H1 (cell line): ENCODE measurements at regions not wholly inside any gene's neighbourhood (a gene's known extent, or its start where the extent isn't known, plus 50 kb on each side); places are given as distances from the start of the nearest gene placed in this dataset.

Experiments used
- CTCF ChIA-PET: fragments of 300-600 bp; sonication (Branson Sonifier 250); formaldehyde crosslinking; loops from one replicate; lab custom pipeline; 2021; ENCODE audit not compliant: partially characterized antibody; lab: Charles Lee
- POLR2A ChIA-PET: fragments of 300-600 bp; sonication (Branson Sonifier 250); formaldehyde crosslinking; loops from one replicate; lab custom pipeline; 2021; ENCODE audit warnings: inconsistent platforms; ENCODE audit not compliant: partially characterized antibody; lab: Charles Lee
- DNase-seq, 2 experiments: peaks; one replicate each; pipeline versions ENCODE4 v3.0.0 to v3.0.0-alpha.2; 2010 to 2022; ENCODE audit warnings: low spot score in 2 of 2, low read depth in 1 of 2, mixed read lengths in 1 of 2
- FAIRE-seq: peaks from 2 replicates; lab custom pipeline; 2011; peaks lifted over from hg19 to GRCh38; lab: Jason Lieb, UNC
- H2AFZ ChIP-seq: 2 replicates; pipeline ENCODE4 v1.8.1; 2012; ENCODE audit warnings: low read length, inconsistent platforms
- H2AK5ac ChIP-seq: 2 replicates; pipeline ENCODE4 v1.6.1; 2013; ENCODE audit warnings: low read depth, low read length
- H2BK120ac ChIP-seq: replicated peaks from 2 replicates; pipeline ENCODE3; 2013; ENCODE audit warnings: low read depth, low read length, inconsistent platforms
- H2BK12ac ChIP-seq: 2 replicates; pipeline ENCODE4 v1.6.1; 2013; ENCODE audit warnings: low read depth, low read length
- H2BK15ac ChIP-seq: 2 replicates; pipeline ENCODE4 v1.6.1; 2013; ENCODE audit warnings: low read length
- H2BK20ac ChIP-seq: 2 replicates; pipeline ENCODE4 v1.6.1; 2013; ENCODE audit warnings: low read length
- H2BK5ac ChIP-seq: 2 replicates; pipeline ENCODE4 v1.6.1; 2013; ENCODE audit warnings: low read depth, low read length
- H3K14ac ChIP-seq: 2 replicates; pipeline ENCODE4 v1.6.1; 2013; ENCODE audit warnings: inconsistent platforms; ENCODE audit not compliant: insufficient read length
- H3K18ac ChIP-seq: 2 replicates; pipeline ENCODE4 v1.6.1; 2013; ENCODE audit warnings: low read length; ENCODE audit errors: extremely low read depth
- H3K23ac ChIP-seq: 2 replicates; pipeline ENCODE4 v1.6.1; 2013; ENCODE audit warnings: inconsistent platforms; ENCODE audit not compliant: insufficient read length
- H3K23me2 ChIP-seq: 2 replicates; pipeline ENCODE4 v1.6.1; 2013; ENCODE audit warnings: low read depth, low read length
- H3K27ac ChIP-seq: 2 replicates; pipeline ENCODE4 v1.6.1; 2011; ENCODE audit warnings: low read depth, low read length, inconsistent platforms
- H3K27me3 ChIP-seq, 4 experiments: replicated peaks in 1 of 4; 1 replicate in 1 of 4; 2 replicates in 3 of 4; pipeline versions ENCODE4 v1.6.1 to v1.8.1; 2011 to 2013; ENCODE audit warnings: low read length in 3 of 4, mild to moderate bottlenecking in 3 of 4, inconsistent platforms in 2 of 4, mixed read lengths in 2 of 4, moderate library complexity in 1 of 4; ENCODE audit not compliant: control insufficient read depth in 3 of 4, insufficient read depth in 3 of 4; ENCODE audit errors: extremely low read depth in 1 of 4
- H3K36me3 ChIP-seq, 4 experiments: 2 replicates each; pipeline versions ENCODE4 v1.6.1 to v1.8.1; 2011 to 2013; ENCODE audit warnings: mild to moderate bottlenecking in 4 of 4, low read length in 3 of 4, moderate library complexity in 2 of 4, control low read depth in 1 of 4, inconsistent platforms in 1 of 4; ENCODE audit not compliant: insufficient read depth in 4 of 4, control insufficient read depth in 2 of 4
- H3K4ac ChIP-seq: replicated peaks from 2 replicates; pipeline ENCODE3; 2013; ENCODE audit warnings: low read length, low read depth, mixed read lengths, inconsistent platforms; ENCODE audit not compliant: insufficient read length
- H3K4me1 ChIP-seq, 4 experiments: replicated peaks in 1 of 4; 1 replicate in 1 of 4; 2 replicates in 3 of 4; pipeline versions ENCODE4 v1.6.1 to v1.8.1; 2011 to 2013; ENCODE audit warnings: low read length in 3 of 4, inconsistent platforms in 2 of 4, mixed read lengths in 1 of 4; ENCODE audit not compliant: insufficient read depth in 4 of 4, control insufficient read depth in 3 of 4
- H3K4me2 ChIP-seq, 2 experiments: 2 replicates each; pipeline versions ENCODE4 v1.6.1 to v1.8.1; 2011 to 2013; ENCODE audit warnings: low read depth in 2 of 2, low read length in 2 of 2, control low read depth in 1 of 2, inconsistent platforms in 1 of 2, mild to moderate bottlenecking in 1 of 2; ENCODE audit not compliant: insufficient read depth in 1 of 2
- H3K4me3 ChIP-seq, 4 experiments: fragments of 200-600, 300-600 bp in 1 of 4; sonication (generic), shearing (Covaris generic), sonication (Bioruptor Twin) in 1 of 4; 2 replicates each; pipeline versions ENCODE4 v1.5.1 to v1.8.1; 2011 to 2016; ENCODE audit warnings: low read length in 4 of 4, low read depth in 3 of 4, control low read depth in 2 of 4, inconsistent platforms in 2 of 4, mild to moderate bottlenecking in 2 of 4, mixed read lengths in 1 of 4, moderate library complexity in 1 of 4; ENCODE audit not compliant: insufficient read depth in 2 of 4; ENCODE audit errors: extremely low read depth in 1 of 4
- H3K56ac ChIP-seq: replicated peaks from 2 replicates; pipeline ENCODE3; 2013; ENCODE audit warnings: low read depth, mild to moderate bottlenecking, mixed read lengths, low read length, inconsistent platforms; ENCODE audit not compliant: insufficient read length
- H3K79me1 ChIP-seq: 2 replicates; pipeline ENCODE4 v1.6.1; 2013; ENCODE audit warnings: low read depth, low read length, control low read depth
- H3K79me2 ChIP-seq, 2 experiments: 2 replicates each; pipeline versions ENCODE4 v1.6.1 to v1.8.1; 2012 to 2013; ENCODE audit warnings: low read length in 2 of 2, mild to moderate bottlenecking in 2 of 2, inconsistent platforms in 1 of 2; ENCODE audit not compliant: insufficient read depth in 2 of 2, control insufficient read depth in 1 of 2
- H3K9ac ChIP-seq, 4 experiments: replicated peaks in 1 of 4; 1 replicate in 1 of 4; 2 replicates in 3 of 4; pipeline versions ENCODE4 v1.6.1 to v1.8.1; 2011 to 2013; ENCODE audit warnings: low read depth in 3 of 4, low read length in 3 of 4, control low read depth in 2 of 4, mild to moderate bottlenecking in 2 of 4, moderate library complexity in 2 of 4, inconsistent platforms in 1 of 4; ENCODE audit errors: extremely low read depth in 1 of 4
- H3K9me3 ChIP-seq, 2 experiments: 2 replicates each; pipeline versions ENCODE4 v1.6.1 to v1.8.1; 2012 to 2013; ENCODE audit warnings: mild to moderate bottlenecking in 2 of 2, moderate library complexity in 2 of 2, control low read depth in 1 of 2, inconsistent platforms in 1 of 2, low read depth in 1 of 2, low read length in 1 of 2, mixed read lengths in 1 of 2; ENCODE audit not compliant: insufficient read depth in 2 of 2
- H4K20me1 ChIP-seq, 2 experiments: replicated peaks in 1 of 2; 2 replicates each; pipeline versions ENCODE3 to v1.8.1; 2011 to 2013; ENCODE audit warnings: inconsistent platforms in 2 of 2, low read length in 2 of 2, mild to moderate bottlenecking in 1 of 2; ENCODE audit not compliant: insufficient read depth in 2 of 2, control insufficient read depth in 1 of 2
- H4K5ac ChIP-seq: 2 replicates; pipeline ENCODE4 v1.6.1; 2013; ENCODE audit warnings: low read length, low read depth, mixed read lengths, inconsistent platforms; ENCODE audit not compliant: insufficient read length
- H4K8ac ChIP-seq: 2 replicates; pipeline ENCODE4 v1.8.0; 2013; ENCODE audit warnings: mild to moderate bottlenecking, moderate library complexity, low read length, inconsistent platforms; ENCODE audit not compliant: insufficient read depth; ENCODE audit errors: extremely low read depth
- H4K91ac ChIP-seq: replicated peaks from 2 replicates; pipeline ENCODE3; 2013; ENCODE audit warnings: low read length, mixed read lengths, inconsistent platforms; ENCODE audit not compliant: insufficient read length
- ASH2L ChIP-seq: fragments of 200-600, 300-600 bp; sonication (generic); IDR thresholded peaks from one replicate; pipeline ENCODE4 v1.7.1; 2017; ENCODE audit warnings: low read length
- CHD1 ChIP-seq: IDR thresholded peaks from 2 replicates; pipeline ENCODE4 v1.6.1; 2012; ENCODE audit warnings: low read depth, low read length, improper control_type of control experiment
- EP300 ChIP-seq, 2 experiments: IDR thresholded peaks; 1 replicate in 1 of 2; 2 replicates in 1 of 2; pipeline ENCODE4 v1.6.1; 2011 to 2012; ENCODE audit warnings: low read depth in 2 of 2, low read length in 2 of 2, mild to moderate bottlenecking in 2 of 2, borderline replicate concordance in 1 of 2, inconsistent platforms in 1 of 2, moderate library complexity in 1 of 2
- FOSL1 ChIP-seq: IDR thresholded peaks from 2 replicates; pipeline ENCODE4 v1.6.1; 2011; ENCODE audit warnings: mild to moderate bottlenecking, low read depth, low read length, moderate library complexity; ENCODE audit not compliant: insufficient read depth
- KDM1A ChIP-seq: fragments of 200-600, 300-600 bp; sonication (generic); IDR thresholded peaks from 2 replicates; pipeline ENCODE4 v1.7.1; 2016; ENCODE audit warnings: mild to moderate bottlenecking, low read length, borderline replicate concordance
- MAFK ChIP-seq: IDR thresholded peaks from 2 replicates; pipeline ENCODE4 v1.6.1; 2012; ENCODE audit warnings: low read depth, mild to moderate bottlenecking, improper control_type of control experiment, low read length
- SP1 ChIP-seq: IDR thresholded peaks from 2 replicates; pipeline ENCODE4 v1.6.1; 2011; ENCODE audit warnings: low read depth, low read length
- SP2 ChIP-seq: IDR thresholded peaks from 2 replicates; pipeline ENCODE4 v1.6.1; 2012; ENCODE audit warnings: mild to moderate bottlenecking, low read length, inconsistent platforms
- SRF ChIP-seq: IDR thresholded peaks from 2 replicates; pipeline ENCODE4 v1.6.1; 2011; ENCODE audit warnings: mild to moderate bottlenecking, low read depth, low read length, moderate library complexity
- TAF1 ChIP-seq: IDR thresholded peaks from 2 replicates; pipeline ENCODE4 v1.6.1; 2011; ENCODE audit warnings: mild to moderate bottlenecking, low read depth, low read length
- YY1 ChIP-seq: IDR thresholded peaks from 2 replicates; pipeline ENCODE4 v1.6.1; 2011; ENCODE audit warnings: low read depth, mild to moderate bottlenecking, low read length
- WGBS, 2 experiments: shearing (Covaris generic) in 1 of 2; methylation state at CpG; one replicate each; pipeline versions ENCODE4 v1.1.6 to v1.1.7; 2013 to 2015; ENCODE audit warnings: low lambda C conversion rate in 2 of 2, mixed read lengths in 2 of 2, inconsistent platforms in 1 of 2, low coverage in 1 of 2, missing lambda C conversion rate in 1 of 2; ENCODE audit not compliant: insufficient replicate concordance in 2 of 2, insufficient coverage in 1 of 2, insufficient read length in 1 of 2; ENCODE audit errors: extremely low coverage in 1 of 2, missing lambda C conversion rate in 1 of 2; 5-methylcytosine and 5-hydroxymethylcytosine counted together
- TF ChIP-seq, protein P1 (sequence below): IDR thresholded peaks from 2 replicates; pipeline ENCODE4 v1.6.1; 2012; ENCODE audit warnings: inconsistent platforms
- TF ChIP-seq, protein P2 (sequence below), 3 experiments: IDR thresholded peaks; 1 replicate in 2 of 3; 2 replicates in 1 of 3; pipeline versions ENCODE4 v1.5.1 to v1.6.1; 2011; ENCODE audit warnings: low read length in 3 of 3, mild to moderate bottlenecking in 3 of 3, inconsistent platforms in 2 of 3, low read depth in 1 of 3, moderate library complexity in 1 of 3; ENCODE audit not compliant: insufficient read depth in 1 of 3; ENCODE audit errors: control extremely low read depth in 1 of 3

DNA sequence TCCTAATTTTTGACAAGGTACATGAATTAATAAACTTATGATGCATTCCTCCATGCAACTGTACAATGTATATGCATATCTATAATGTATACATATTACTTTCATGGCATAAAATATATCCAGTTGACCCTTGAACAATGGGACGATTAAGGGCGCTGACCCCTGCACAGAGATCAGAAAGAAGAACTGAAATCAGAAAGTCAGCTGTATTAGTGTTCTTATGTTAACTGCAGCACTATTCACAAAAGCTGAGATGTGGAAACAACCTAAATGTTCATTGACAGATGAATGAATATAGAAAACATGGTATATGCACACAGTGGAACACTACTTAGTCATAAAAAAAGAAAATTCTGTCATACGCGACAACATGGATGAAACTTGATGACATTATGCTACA is 457.1 kb downstream of the GBA3 start:
- ChIA-PET CTCF (no interaction called here), POLR2A (no interaction called here)
- Histone ChIP-seq H2BK5ac (no peak overlapping the region), H4K5ac (no peak overlapping the region), H3K79me2 (no peaks in the 10 kb centered on the region), H2BK20ac (no peak overlapping the region), H3K36me3 (no peaks in the 10 kb centered on the region), H4K8ac (no peak overlapping the region), H2AFZ (no peak overlapping the region), H2BK12ac (no peak overlapping the region), H3K4me1 (peaks cover 0 to 4% (median 0%) of the 10 kb centered on the region in 4 experiments; a peak in 3 of 7 replicates), H3K18ac (no peak overlapping the region), H3K23ac (no peak overlapping the region), H3K9me3 (no peaks in the 10 kb centered on the region), H2AK5ac (no peak overlapping the region), H3K27me3 (no peaks in the 10 kb centered on the region), H4K91ac (no peak overlapping the region), H4K20me1 (no peaks in the 10 kb centered on the region), H3K9ac (no peak overlapping the region), H3K23me2 (no peaks in the 10 kb centered on the region), H3K4me2 (no peak overlapping the region), H3K14ac (no peak overlapping the region), H3K4me3 (no peak overlapping the region), H3K56ac (no peak overlapping the region), H3K4ac (no peak overlapping the region), H2BK15ac (no peak overlapping the region), H3K79me1 (no peaks in the 10 kb centered on the region), H3K27ac (no peak overlapping the region), H2BK120ac (no peak overlapping the region)
- no peak for DNase-seq
- no peak for FAIRE-seq
- WGBS, 2 experiments, result 89% methylated on average over 4 of the region's 4 CpGs; no CpG with 5 or more reads in 1 of the 2 experiments
- TF ChIP-seq FOSL1 (no peak), SP2 (no peak), YY1 (no peak), SRF (no peak), CHD1 (no peak), ASH2L (no peak), EP300 (IDR thresholded peaks at IDR 0.05; ENCODE audit: borderline replicate concordance in 1 of 2, low read depth in 2 of 2, low read length in 2 of 2) (no peak), SP1 (no peak), MAFK (no peak), TAF1 (no peak), KDM1A (no peak)
- TF ChIP-seq, protein P1, sequence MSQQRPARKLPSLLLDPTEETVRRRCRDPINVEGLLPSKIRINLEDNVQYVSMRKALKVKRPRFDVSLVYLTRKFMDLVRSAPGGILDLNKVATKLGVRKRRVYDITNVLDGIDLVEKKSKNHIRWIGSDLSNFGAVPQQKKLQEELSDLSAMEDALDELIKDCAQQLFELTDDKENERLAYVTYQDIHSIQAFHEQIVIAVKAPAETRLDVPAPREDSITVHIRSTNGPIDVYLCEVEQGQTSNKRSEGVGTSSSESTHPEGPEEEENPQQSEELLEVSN, result no peak
- TF ChIP-seq, protein P2, sequence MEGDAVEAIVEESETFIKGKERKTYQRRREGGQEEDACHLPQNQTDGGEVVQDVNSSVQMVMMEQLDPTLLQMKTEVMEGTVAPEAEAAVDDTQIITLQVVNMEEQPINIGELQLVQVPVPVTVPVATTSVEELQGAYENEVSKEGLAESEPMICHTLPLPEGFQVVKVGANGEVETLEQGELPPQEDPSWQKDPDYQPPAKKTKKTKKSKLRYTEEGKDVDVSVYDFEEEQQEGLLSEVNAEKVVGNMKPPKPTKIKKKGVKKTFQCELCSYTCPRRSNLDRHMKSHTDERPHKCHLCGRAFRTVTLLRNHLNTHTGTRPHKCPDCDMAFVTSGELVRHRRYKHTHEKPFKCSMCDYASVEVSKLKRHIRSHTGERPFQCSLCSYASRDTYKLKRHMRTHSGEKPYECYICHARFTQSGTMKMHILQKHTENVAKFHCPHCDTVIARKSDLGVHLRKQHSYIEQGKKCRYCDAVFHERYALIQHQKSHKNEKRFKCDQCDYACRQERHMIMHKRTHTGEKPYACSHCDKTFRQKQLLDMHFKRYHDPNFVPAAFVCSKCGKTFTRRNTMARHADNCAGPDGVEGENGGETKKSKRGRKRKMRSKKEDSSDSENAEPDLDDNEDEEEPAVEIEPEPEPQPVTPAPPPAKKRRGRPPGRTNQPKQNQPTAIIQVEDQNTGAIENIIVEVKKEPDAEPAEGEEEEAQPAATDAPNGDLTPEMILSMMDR (IDR thresholded peaks at IDR 0.05; ENCODE audit: control extremely low read depth in 1 of 3, insufficient read depth in 1 of 3, low read depth in 1 of 3, low read length in 3 of 3), result no peak
